ENCODE measurements at regions not wholly inside any gene's neighbourhood (a gene's known extent, or its start where the extent isn't known, plus 50 kb on each side); places are given as distances from the start of the nearest gene placed in this dataset.

DNA sequence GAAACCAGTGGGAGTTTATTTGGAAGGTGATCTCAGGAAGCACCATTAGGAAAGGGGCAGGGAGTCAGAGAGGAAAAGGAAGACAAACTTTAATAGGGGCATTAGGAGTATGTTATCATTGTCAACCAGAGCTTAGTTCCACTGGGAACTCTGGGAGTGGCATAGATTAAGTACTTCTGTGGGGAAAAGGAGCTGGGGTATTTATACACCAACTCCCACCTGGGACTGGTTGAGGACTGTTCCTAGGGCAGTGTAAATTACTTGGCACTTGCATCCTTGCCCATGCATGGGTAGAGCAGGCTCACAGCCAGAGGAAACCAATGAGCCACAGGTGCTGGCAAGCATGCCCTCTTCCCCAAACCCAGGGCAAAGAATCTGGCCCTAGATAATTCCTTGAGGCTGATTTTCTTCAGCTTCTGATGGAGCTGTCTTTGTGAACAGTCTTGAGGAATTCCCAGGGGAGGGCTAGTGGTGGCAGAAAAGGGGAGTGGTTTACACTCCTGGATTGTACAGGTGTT lies 541.2 kb downstream of the MIAT start:
- DNase-seq (ENCODE audit: low spot score), result no peak
- H3K9me3 ChIP-seq, result no peaks in the 10 kb centered on the region
- no peak overlapping the region for H3K4me3 ChIP-seq
- H3K27ac ChIP-seq, result no peak overlapping the region
- TF ChIP-seq POLR2AphosphoS5 (IDR thresholded peaks at IDR 0.05), result no peak
- no peak for TF ChIP-seq POLR2A (IDR thresholded peaks at IDR 0.05)
- TF ChIP-seq, protein P1, sequence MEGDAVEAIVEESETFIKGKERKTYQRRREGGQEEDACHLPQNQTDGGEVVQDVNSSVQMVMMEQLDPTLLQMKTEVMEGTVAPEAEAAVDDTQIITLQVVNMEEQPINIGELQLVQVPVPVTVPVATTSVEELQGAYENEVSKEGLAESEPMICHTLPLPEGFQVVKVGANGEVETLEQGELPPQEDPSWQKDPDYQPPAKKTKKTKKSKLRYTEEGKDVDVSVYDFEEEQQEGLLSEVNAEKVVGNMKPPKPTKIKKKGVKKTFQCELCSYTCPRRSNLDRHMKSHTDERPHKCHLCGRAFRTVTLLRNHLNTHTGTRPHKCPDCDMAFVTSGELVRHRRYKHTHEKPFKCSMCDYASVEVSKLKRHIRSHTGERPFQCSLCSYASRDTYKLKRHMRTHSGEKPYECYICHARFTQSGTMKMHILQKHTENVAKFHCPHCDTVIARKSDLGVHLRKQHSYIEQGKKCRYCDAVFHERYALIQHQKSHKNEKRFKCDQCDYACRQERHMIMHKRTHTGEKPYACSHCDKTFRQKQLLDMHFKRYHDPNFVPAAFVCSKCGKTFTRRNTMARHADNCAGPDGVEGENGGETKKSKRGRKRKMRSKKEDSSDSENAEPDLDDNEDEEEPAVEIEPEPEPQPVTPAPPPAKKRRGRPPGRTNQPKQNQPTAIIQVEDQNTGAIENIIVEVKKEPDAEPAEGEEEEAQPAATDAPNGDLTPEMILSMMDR (IDR thresholded peaks at IDR 0.05), result no peak
- no peaks in the 10 kb centered on the region for H3K36me3 ChIP-seq
- H3K27me3 ChIP-seq (replicated peaks; ENCODE audit: insufficient read depth), result peaks cover 3% of the 10 kb centered on the region
- intact Hi-C loops (cut with DNase I), result no loop called here
- no peaks in the 10 kb centered on the region for H3K4me1 ChIP-seq (replicated peaks)

DNA sequence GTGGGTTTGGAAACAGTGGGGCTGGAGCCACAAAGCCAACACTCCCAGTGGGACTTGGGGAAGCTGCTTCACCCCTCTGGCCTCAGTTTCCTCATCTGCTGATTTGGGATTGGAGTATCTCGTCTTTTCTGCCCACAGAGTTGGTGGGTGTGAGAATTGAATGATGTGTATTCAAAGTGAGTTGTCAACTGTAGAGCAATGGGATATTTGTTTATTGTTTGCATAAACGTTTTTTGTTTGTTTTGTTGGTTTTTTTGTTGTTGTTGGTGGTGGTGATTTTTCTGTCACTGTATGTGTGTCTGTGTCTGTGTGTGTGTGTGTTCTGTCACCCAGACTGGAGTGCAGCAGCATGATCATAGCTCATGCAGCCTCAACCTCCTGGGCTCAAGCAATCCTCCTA lies 542.0 kb downstream of the MIAT start:
- DNase-seq (ENCODE audit: low spot score), result no peak

DNA sequence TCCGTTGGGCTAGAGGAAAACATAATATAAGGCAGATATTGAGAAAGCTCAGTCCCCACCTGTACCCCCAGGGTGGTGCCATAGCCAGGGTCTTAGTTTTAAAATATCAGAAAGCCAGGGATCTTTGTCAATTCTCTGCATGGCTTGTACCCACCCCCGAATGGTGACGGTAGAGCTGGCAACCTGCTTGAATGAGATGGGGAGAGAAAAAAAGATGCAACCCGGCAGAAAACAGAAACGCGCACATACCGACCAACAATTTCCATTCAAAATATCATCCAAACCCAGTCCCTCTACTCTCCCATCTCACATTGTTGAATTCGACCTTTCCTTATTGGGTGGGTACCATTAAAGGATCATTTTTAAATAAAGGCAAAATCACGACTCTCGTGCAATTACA lies 543.9 kb downstream of the MIAT start:
- Histone ChIP-seq H3K36me3 (no peaks in the 10 kb centered on the region), H3K4me3 (no peak overlapping the region), H3K4me1 (replicated peaks) (no peaks in the 10 kb centered on the region), H3K27me3 (replicated peaks; ENCODE audit: insufficient read depth) (no peaks in the 10 kb centered on the region), H3K27ac (no peak overlapping the region), H3K9me3 (no peaks in the 10 kb centered on the region)
- TF ChIP-seq POLR2A (IDR thresholded peaks at IDR 0.05) (no peak), POLR2AphosphoS5 (IDR thresholded peaks at IDR 0.05) (no peak)
- TF ChIP-seq, protein P1 (IDR thresholded peaks at IDR 0.05), result no peak
- DNase-seq (ENCODE audit: low spot score), result no peak
- intact Hi-C loops (cut with DNase I), result no loop called here
- WGBS, result 88% methylated on average over 10 of the region's 10 CpGs

More for the DNA sequence above, 542.0 kb downstream of the MIAT start:
- Histone ChIP-seq H3K36me3 (no peaks in the 10 kb centered on the region), H3K4me1 (replicated peaks) (no peaks in the 10 kb centered on the region), H3K9me3 (no peaks in the 10 kb centered on the region), H3K4me3 (no peak overlapping the region), H3K27ac (no peak overlapping the region), H3K27me3 (replicated peaks; ENCODE audit: insufficient read depth) (peaks cover 3% of the 10 kb centered on the region)
- 53% methylated on average over 2 of the region's 2 CpGs for WGBS
- intact Hi-C loops (cut with DNase I), result no loop called here
- TF ChIP-seq POLR2AphosphoS5 (IDR thresholded peaks at IDR 0.05) (no peak), POLR2A (IDR thresholded peaks at IDR 0.05) (no peak)
- TF ChIP-seq, protein P1 (IDR thresholded peaks at IDR 0.05), result no peak

DNA sequence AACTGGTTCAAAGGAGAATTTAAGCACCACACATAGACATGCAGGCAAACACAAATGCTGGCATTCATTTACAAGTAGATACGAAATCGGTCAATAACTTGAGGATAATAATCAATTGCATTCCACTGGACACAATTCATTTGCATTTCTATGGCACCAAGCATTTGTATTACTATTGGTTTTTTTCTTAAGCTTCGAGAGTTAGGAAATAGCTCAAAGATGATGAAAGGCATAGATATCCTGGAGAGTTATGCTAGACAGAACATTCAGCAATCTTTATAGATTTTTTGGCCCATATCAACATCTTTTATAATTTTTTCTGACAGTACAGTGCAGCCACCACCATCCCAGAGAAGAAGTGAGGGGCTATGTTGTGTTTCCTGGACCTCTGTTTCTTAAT lies 544.4 kb downstream of the MIAT start:
- TF ChIP-seq, protein P1 (IDR thresholded peaks at IDR 0.05), result no peak
- TF ChIP-seq POLR2A (IDR thresholded peaks at IDR 0.05) (no peak), POLR2AphosphoS5 (IDR thresholded peaks at IDR 0.05) (no peak)
- no peaks in the 10 kb centered on the region for H3K36me3 ChIP-seq
- no peaks in the 10 kb centered on the region for H3K27me3 ChIP-seq (replicated peaks; ENCODE audit: insufficient read depth)
- H3K4me3 ChIP-seq, result no peak overlapping the region
- WGBS, result 97% methylated on average over 3 of the region's 3 CpGs
- no peak for DNase-seq (ENCODE audit: low spot score)
- intact Hi-C loops (cut with DNase I), result no loop called here
- no peaks in the 10 kb centered on the region for H3K4me1 ChIP-seq (replicated peaks)
- H3K9me3 ChIP-seq, result no peaks in the 10 kb centered on the region
- H3K27ac ChIP-seq, result no peak overlapping the region

GRCh38 chr22:27203276-27203660 lies 545.9 kb downstream of the MIAT start:
- no peaks in the 10 kb centered on the region for H3K4me1 ChIP-seq (replicated peaks)
- no peak overlapping the region for H3K27ac ChIP-seq
- no peak for DNase-seq (ENCODE audit: low spot score)
- no peaks in the 10 kb centered on the region for H3K36me3 ChIP-seq
- 93% methylated on average over 2 of the region's 2 CpGs for WGBS
- no peaks in the 10 kb centered on the region for H3K9me3 ChIP-seq
- no peak overlapping the region for H3K4me3 ChIP-seq
- TF ChIP-seq POLR2A (IDR thresholded peaks at IDR 0.05) (no peak), POLR2AphosphoS5 (IDR thresholded peaks at IDR 0.05) (no peak)
- TF ChIP-seq, protein P1 (IDR thresholded peaks at IDR 0.05), result no peak
- H3K27me3 ChIP-seq (replicated peaks; ENCODE audit: insufficient read depth), result no peaks in the 10 kb centered on the region
- intact Hi-C loops (cut with DNase I), result no loop called here

Data from prostate gland (tissue), 2 donors.